ENCODE measurements at regions not wholly inside any gene's neighbourhood (a gene's known extent, or its start where the extent isn't known, plus 50 kb on each side); places are given as distances from the start of the nearest gene placed in this dataset.
"Not testable (repeated sequence)": the region's sequence is repeated elsewhere in the genome, so short reads cannot be mapped to it uniquely, and the experiment has no call there.

GRCh38 chr21:35437941-35438340 lies 388.8 kb upstream of the RUNX1 start:
- Mint-ChIP-seq H3K36me3 (peaks cover 0 to 22% (median 21%) of the 10 kb centered on the region in 3 donors), H3K4me1 (peaks cover 14 to 27% (median 22%) of the 10 kb centered on the region in 4 donors), H3K9me3 (peaks cover 5 to 28% (median 17%) of the 10 kb centered on the region in 9 donors), H3K4me3 (no peak overlapping the region), H3K27me3 (peaks cover 0 to 5% (median 0%) of the 10 kb centered on the region in 5 donors), H3K27ac (peak overlapping the region in 3 of 10 donors; percentile 9 to 63 (median 41))
- POLR2A ChIA-PET: no interaction called here
- DNase-seq (no peak), ATAC-seq (no peak)

- POLR2A ChIA-PET: interaction anchor here (0.5 kb wide), 1 partner anchor 166 kb away, joined by 4 read pairs; no protein-coding TSS in a partner anchor
- peaks cover 7 to 18% (median 13%) of the 10 kb centered on the region in 4 donors for H3K4me1 Mint-ChIP-seq
- ATAC-seq: no peak
- no peak overlapping the region for H3K27ac Mint-ChIP-seq
- DNase-seq: no peak
- no peak overlapping the region for H3K4me3 Mint-ChIP-seq
- peaks cover 0 to 5% (median 0%) of the 10 kb centered on the region in 5 donors for H3K27me3 Mint-ChIP-seq
- H3K9me3 Mint-ChIP-seq: peaks cover 10 to 37% (median 21%) of the 10 kb centered on the region in 9 donors
- peaks cover 0 to 30% (median 30%) of the 10 kb centered on the region in 3 donors for H3K36me3 Mint-ChIP-seq
These were observed 387.8 kb upstream of the RUNX1 start for GRCh38 chr21:35436899-35437298.

GRCh38 chr21:35432601-35433000 lies 383.5 kb upstream of the RUNX1 start:
- ATAC-seq, H3K4me3 Mint-ChIP-seq, H3K27ac Mint-ChIP-seq, H3K27me3 Mint-ChIP-seq, POLR2A ChIA-PET, DNase-seq: not testable (repeated sequence)
- H3K4me1 Mint-ChIP-seq: peaks cover 10 to 15% (median 15%) of the 10 kb centered on the region in 4 donors
- peaks cover 10 to 50% (median 26%) of the 10 kb centered on the region in 9 donors for H3K9me3 Mint-ChIP-seq
- H3K36me3 Mint-ChIP-seq: peaks cover 0 to 35% (median 34%) of the 10 kb centered on the region in 3 donors

- Mint-ChIP-seq H3K9me3 (peaks cover 10 to 42% (median 24%) of the 10 kb centered on the region in 9 donors), H3K4me3 (no peak overlapping the region), H3K36me3 (peaks cover 0 to 34% (median 33%) of the 10 kb centered on the region in 3 donors), H3K4me1 (peaks cover 10 to 22% (median 18%) of the 10 kb centered on the region in 4 donors), H3K27me3 (peaks cover 0 to 10% (median 5%) of the 10 kb centered on the region in 5 donors), H3K27ac (peak overlapping the region in 4 of 10 donors; percentile 11 to 55 (median 24))
- DNase-seq: no peak
- POLR2A ChIA-PET: interaction anchor here (1.2 kb wide), 1 partner anchor 73 kb away, joined by 3 read pairs; no protein-coding TSS in a partner anchor
- no peak for ATAC-seq
These were observed 381.2 kb upstream of the RUNX1 start for GRCh38 chr21:35430260-35430659.

GRCh38 chr21:35428937-35429336 lies 379.8 kb upstream of the RUNX1 start:
- POLR2A ChIA-PET: no interaction called here
- DNase-seq (no peak), ATAC-seq (no peak)
- H3K4me3 Mint-ChIP-seq: peak overlapping the region in 8 of 10 donors; percentile 7 to 82 (median 62)
- H3K27me3 Mint-ChIP-seq: peaks cover 0 to 10% (median 5%) of the 10 kb centered on the region in 5 donors
- H3K27ac Mint-ChIP-seq: peak overlapping the region in 4 of 10 donors; percentile 26 to 74 (median 54)
- H3K9me3 Mint-ChIP-seq: peaks cover 0 to 32% (median 16%) of the 10 kb centered on the region in 9 donors
- H3K4me1 Mint-ChIP-seq: peaks cover 10 to 22% (median 18%) of the 10 kb centered on the region in 4 donors
- peaks cover 0 to 25% (median 22%) of the 10 kb centered on the region in 3 donors for H3K36me3 Mint-ChIP-seq

GRCh38 chr21:35428489-35428888 lies 379.4 kb upstream of the RUNX1 start:
- Mint-ChIP-seq H3K27me3 (peaks cover 0 to 10% (median 5%) of the 10 kb centered on the region in 5 donors), H3K4me3 (peak overlapping the region; percentile 20 to 82 (median 62)), H3K36me3 (peaks cover 0 to 20% (median 18%) of the 10 kb centered on the region in 3 donors), H3K4me1 (peaks cover 10 to 22% (median 18%) of the 10 kb centered on the region in 4 donors), H3K27ac (peak overlapping the region in 7 of 10 donors; percentile 11 to 74 (median 64)), H3K9me3 (peaks cover 0 to 28% (median 15%) of the 10 kb centered on the region in 9 donors)
- peak; percentile 99 for ATAC-seq
- POLR2A ChIA-PET: no interaction called here
- peak; percentile 14 to 76 (median 46) for DNase-seq

GRCh38 chr21:35428001-35428320 lies 378.9 kb upstream of the RUNX1 start:
- peaks cover 10 to 22% (median 18%) of the 10 kb centered on the region in 4 donors for H3K4me1 Mint-ChIP-seq

GRCh38 chr21:35427320-35428000 lies 378.4 kb upstream of the RUNX1 start:
- H3K9me3 Mint-ChIP-seq: peaks cover 0 to 17% (median 6%) of the 10 kb centered on the region in 9 donors
- POLR2A ChIA-PET: no interaction called here
- peaks cover 0 to 10% (median 5%) of the 10 kb centered on the region in 5 donors for H3K27me3 Mint-ChIP-seq
- ATAC-seq: no peak
- H3K4me1 Mint-ChIP-seq: peaks cover 10 to 22% (median 18%) of the 10 kb centered on the region in 4 donors
- H3K36me3 Mint-ChIP-seq: peaks cover 0 to 10% (median 8%) of the 10 kb centered on the region in 3 donors
- DNase-seq: no peak
- peak overlapping the region in 1 of 10 donors; percentile 50 for H3K4me3 Mint-ChIP-seq
- peak overlapping the region in 2 of 10 donors; percentile 26 to 53 for H3K27ac Mint-ChIP-seq

More at GRCh38 chr21:35428001-35428320, 378.9 kb upstream of the RUNX1 start:
- Mint-ChIP-seq H3K9me3 (peaks cover 0 to 22% (median 9%) of the 10 kb centered on the region in 9 donors), H3K27ac (peak overlapping the region in 5 of 10 donors; percentile 26 to 74 (median 65)), H3K4me3 (peak overlapping the region in 7 of 10 donors; percentile 50 to 82 (median 71)), H3K27me3 (peaks cover 0 to 10% (median 5%) of the 10 kb centered on the region in 5 donors), H3K36me3 (peaks cover 0 to 15% (median 13%) of the 10 kb centered on the region in 3 donors)
- ATAC-seq (peak; percentile 41 to 52), DNase-seq (peak in 1 of 10 donors; percentile 7)
- POLR2A ChIA-PET: no interaction called here

- Mint-ChIP-seq H3K4me3 (no peak overlapping the region), H3K36me3 (peaks cover 0 to 6% (median 6%) of the 10 kb centered on the region in 3 donors), H3K9me3 (peaks cover 0 to 16% (median 11%) of the 10 kb centered on the region in 9 donors), H3K27ac (peak overlapping the region in 2 of 10 donors; percentile 9 to 53), H3K27me3 (peaks cover 0 to 10% (median 5%) of the 10 kb centered on the region in 5 donors), H3K4me1 (peaks cover 10 to 22% (median 18%) of the 10 kb centered on the region in 4 donors)
- POLR2A ChIA-PET: no interaction called here
- ATAC-seq (no peak), DNase-seq (no peak)
These were observed 377.8 kb upstream of the RUNX1 start for GRCh38 chr21:35426897-35427296.

- DNase-seq (no peak), ATAC-seq (no peak)
- peak overlapping the region in 2 of 10 donors; percentile 9 to 75 for H3K27ac Mint-ChIP-seq
These were observed 377.4 kb upstream of the RUNX1 start for GRCh38 chr21:35426469-35426868.

GRCh38 chr21:35424122-35424521 lies 375.0 kb upstream of the RUNX1 start:
- H3K27me3 Mint-ChIP-seq: peaks cover 0 to 9% (median 5%) of the 10 kb centered on the region in 5 donors
- DNase-seq (no peak), ATAC-seq (no peak)
- H3K27ac Mint-ChIP-seq: no peak overlapping the region
- peaks cover 0 to 11% (median 6%) of the 10 kb centered on the region in 3 donors for H3K36me3 Mint-ChIP-seq
- no peak overlapping the region for H3K4me3 Mint-ChIP-seq
- H3K9me3 Mint-ChIP-seq: peaks cover 0 to 21% (median 10%) of the 10 kb centered on the region in 9 donors
- POLR2A ChIA-PET: interaction anchor here (0.6 kb wide), 1 partner anchor 689 kb away, joined by 5 read pairs; no protein-coding TSS in a partner anchor
- peaks cover 10 to 21% (median 18%) of the 10 kb centered on the region in 4 donors for H3K4me1 Mint-ChIP-seq

More at GRCh38 chr21:35426469-35426868, 377.4 kb upstream of the RUNX1 start:
- H3K9me3 Mint-ChIP-seq: peaks cover 0 to 15% (median 12%) of the 10 kb centered on the region in 9 donors
- peaks cover 0 to 6% (median 6%) of the 10 kb centered on the region in 3 donors for H3K36me3 Mint-ChIP-seq
- H3K4me1 Mint-ChIP-seq: peaks cover 10 to 22% (median 18%) of the 10 kb centered on the region in 4 donors
- peaks cover 0 to 10% (median 5%) of the 10 kb centered on the region in 5 donors for H3K27me3 Mint-ChIP-seq
- H3K4me3 Mint-ChIP-seq: no peak overlapping the region
- POLR2A ChIA-PET: no interaction called here

- POLR2A ChIA-PET: interaction anchor here (0.6 kb wide), 1 partner anchor 689 kb away, joined by 5 read pairs; no protein-coding TSS in a partner anchor
- peaks cover 0 to 11% (median 6%) of the 10 kb centered on the region in 3 donors for H3K36me3 Mint-ChIP-seq
- peaks cover 7 to 17% (median 13%) of the 10 kb centered on the region in 4 donors for H3K4me1 Mint-ChIP-seq
- DNase-seq: no peak
- peaks cover 0 to 9% (median 5%) of the 10 kb centered on the region in 5 donors for H3K27me3 Mint-ChIP-seq
- ATAC-seq: no peak
- H3K4me3 Mint-ChIP-seq: no peak overlapping the region
- H3K27ac Mint-ChIP-seq: no peak overlapping the region
- peaks cover 0 to 21% (median 10%) of the 10 kb centered on the region in 9 donors for H3K9me3 Mint-ChIP-seq
These were observed 374.6 kb upstream of the RUNX1 start for GRCh38 chr21:35423709-35424108.

Data from naive thymus-derived CD8-positive, alpha-beta T cell (primary cell).